HuH-7.5 (cell line): ENCODE measurements at regions not wholly inside any gene's neighbourhood (a gene's known extent, or its start where the extent isn't known, plus 50 kb on each side); places are given as distances from the start of the nearest gene placed in this dataset.

Experiments used
- DNase-seq: peaks from one replicate; pipeline ENCODE4 v3.0.0; 2011; ENCODE audit warnings: low spot score

GRCh38 chr12:125431516-125431915 is 366.3 kb downstream of the AACS start:
- no peak for DNase-seq

GRCh38 chr12:125434131-125434530 is 368.9 kb downstream of the AACS start:
- no peak for DNase-seq

GRCh38 chr12:125434936-125435443 is 369.8 kb downstream of the AACS start:
- DNase-seq: no peak

- DNase-seq: no peak
Measured at GRCh38 chr12:125435871-125436270, 370.6 kb downstream of the AACS start.

- no peak for DNase-seq
Measured at GRCh38 chr12:125436686-125437085, 371.5 kb downstream of the AACS start.

- no peak for DNase-seq
Measured at GRCh38 chr12:125440399-125440798, 375.2 kb downstream of the AACS start.

GRCh38 chr12:125443341-125443740 is 378.1 kb downstream of the AACS start:
- DNase-seq: no peak

GRCh38 chr12:125451408-125451807 is 386.2 kb downstream of the AACS start:
- DNase-seq: no peak

GRCh38 chr12:125453751-125454150 is 388.5 kb downstream of the AACS start:
- DNase-seq: no peak

- no peak for DNase-seq
Measured at GRCh38 chr12:125454291-125454690, 389.1 kb downstream of the AACS start.

- DNase-seq: no peak
Measured at GRCh38 chr12:125454786-125455480, 389.7 kb downstream of the AACS start.

- no peak for DNase-seq
Measured at GRCh38 chr12:125455556-125455955, 390.3 kb downstream of the AACS start.

GRCh38 chr12:125458552-125459268 is 393.5 kb downstream of the AACS start:
- no peak for DNase-seq

GRCh38 chr12:125461831-125462230 is 396.6 kb downstream of the AACS start:
- DNase-seq: no peak

GRCh38 chr12:125463386-125463785 is 398.2 kb downstream of the AACS start:
- no peak for DNase-seq

GRCh38 chr12:125467363-125467762 is 402.1 kb downstream of the AACS start:
- DNase-seq: no peak

- no peak for DNase-seq
Measured at GRCh38 chr12:125469683-125470082, 404.4 kb downstream of the AACS start.

- no peak for DNase-seq
Measured at GRCh38 chr12:125470838-125471783, 405.9 kb downstream of the AACS start.

- no peak for DNase-seq
Measured at GRCh38 chr12:125473501-125473900, 408.3 kb downstream of the AACS start.

GRCh38 chr12:125487336-125487735 is 422.1 kb downstream of the AACS start:
- no peak for DNase-seq

- no peak for DNase-seq
Measured at GRCh38 chr12:125491553-125491952, 426.3 kb downstream of the AACS start.
